ENCODE measurements at regions not wholly inside any gene's neighbourhood (a gene's known extent, or its start where the extent isn't known, plus 50 kb on each side); places are given as distances from the start of the nearest gene placed in this dataset.
"Not testable (repeated sequence)": the region's sequence is repeated elsewhere in the genome, so short reads cannot be mapped to it uniquely, and the experiment has no call there.

- no peak overlapping the region for H3K4me3 ChIP-seq (ENCODE audit: low read depth, low read length)
- no peak for TF ChIP-seq CTCF (IDR thresholded peaks at IDR 0.05; ENCODE audit: borderline replicate concordance, insufficient read depth, low read depth, low read length)
These were observed 114.0 kb upstream of the OSTN start for GRCh38 chr3:191085091-191085490.

- H3K4me3 ChIP-seq (ENCODE audit: low read depth, low read length): not testable (repeated sequence)
These were observed 120.1 kb upstream of the OSTN start for GRCh38 chr3:191078913-191079312.

GRCh38 chr3:191076903-191077552 is 122.0 kb upstream of the OSTN start:
- no peak for TF ChIP-seq CTCF (IDR thresholded peaks at IDR 0.05; ENCODE audit: borderline replicate concordance, insufficient read depth, low read depth, low read length)
- no peak overlapping the region for H3K4me3 ChIP-seq (ENCODE audit: low read depth, low read length)

GRCh38 chr3:191074511-191074910 is 124.5 kb upstream of the OSTN start:
- TF ChIP-seq CTCF (IDR thresholded peaks at IDR 0.05; ENCODE audit: borderline replicate concordance, insufficient read depth, low read depth, low read length): no peak
- no peak overlapping the region for H3K4me3 ChIP-seq (ENCODE audit: low read depth, low read length)

- no peak for TF ChIP-seq CTCF (IDR thresholded peaks at IDR 0.05; ENCODE audit: borderline replicate concordance, insufficient read depth, low read depth, low read length)
- H3K4me3 ChIP-seq (ENCODE audit: low read depth, low read length): no peak overlapping the region
These were observed 128.2 kb upstream of the OSTN start for GRCh38 chr3:191070762-191071403.

- no peak overlapping the region for H3K4me3 ChIP-seq (ENCODE audit: low read depth, low read length)
- no peak for TF ChIP-seq CTCF (IDR thresholded peaks at IDR 0.05; ENCODE audit: borderline replicate concordance, insufficient read depth, low read depth, low read length)
These were observed 128.8 kb upstream of the OSTN start for GRCh38 chr3:191070201-191070600.

- TF ChIP-seq CTCF (IDR thresholded peaks at IDR 0.05; ENCODE audit: borderline replicate concordance, insufficient read depth, low read depth, low read length): no peak
- H3K4me3 ChIP-seq (ENCODE audit: low read depth, low read length): no peak overlapping the region
These were observed 129.9 kb upstream of the OSTN start for GRCh38 chr3:191068946-191069813.
